IMR-90 (cell line): ENCODE measurements at regions not wholly inside any gene's neighbourhood (a gene's known extent, or its start where the extent isn't known, plus 50 kb on each side); places are given as distances from the start of the nearest gene placed in this dataset.

Experiments used
- ATAC-seq: fragments of 200-7000 bp; cut with Tn5 transposase; 2 replicates; pipeline ENCODE4 v1.9.1; 2020; ENCODE audit warnings: low read depth, mild to moderate bottlenecking, moderate library complexity
- BruUV-seq: library from RNA; stranded (reverse); fragments of 400-500 nt; replicated peaks from 2 replicates; lab custom pipeline; 2021; lab: Mats Ljungman, UMichigan
- CTCF ChIA-PET: fragments of 300-600 bp; formaldehyde crosslinking; extraction: SDS; loops from one replicate; lab custom pipeline; 2021; ENCODE audit warnings: antibody characterized with exemption; lab: Yijun Ruan, JAX
- POLR2A ChIA-PET: fragments of 300-600 bp; sonication (Branson Sonifier 250); formaldehyde crosslinking; loops from one replicate; lab custom pipeline; 2022; ENCODE audit warnings: antibody characterized with exemption; ENCODE audit not compliant: unreplicated experiment; lab: Charles Lee
- DNase-seq: peaks from one replicate; pipeline ENCODE4 v3.0.0; 2013
- H2AFZ ChIP-seq: replicated peaks from 2 replicates; pipeline ENCODE3; 2013; ENCODE audit warnings: low read length, mild to moderate bottlenecking; ENCODE audit not compliant: poor library complexity
- H2AK5ac ChIP-seq: 2 replicates; pipeline ENCODE4 v1.6.1; 2013; ENCODE audit warnings: low read depth, low read length, inconsistent platforms
- H2AK9ac ChIP-seq: replicated peaks from 2 replicates; pipeline ENCODE3; 2013; ENCODE audit warnings: mild to moderate bottlenecking, low read depth, low read length, moderate library complexity; ENCODE audit not compliant: poor library complexity
- H2BK120ac ChIP-seq: 2 replicates; pipeline ENCODE4 v1.6.1; 2013; ENCODE audit warnings: low read depth, low read length, inconsistent platforms
- H2BK15ac ChIP-seq: 3 replicates; pipeline ENCODE4 v1.6.1; 2013; ENCODE audit warnings: low read depth, low read length, inconsistent platforms
- H2BK20ac ChIP-seq: 2 replicates; pipeline ENCODE4 v1.6.1; 2013; ENCODE audit warnings: low read depth, mild to moderate bottlenecking, inconsistent platforms, low read length, moderate library complexity
- H2BK5ac ChIP-seq: 2 replicates; pipeline ENCODE4 v1.6.1; 2013; ENCODE audit warnings: mild to moderate bottlenecking, low read depth, low read length, inconsistent platforms; ENCODE audit not compliant: poor library complexity, severe bottlenecking
- H3K14ac ChIP-seq: replicated peaks from 2 replicates; pipeline ENCODE4 v1.6.1; 2013; ENCODE audit warnings: low read depth, low read length, inconsistent platforms
- H3K18ac ChIP-seq: 2 replicates; pipeline ENCODE4 v1.6.1; 2013; ENCODE audit warnings: low read depth, low read length, control low read depth
- H3K23ac ChIP-seq: 2 replicates; pipeline ENCODE4 v1.6.1; 2013; ENCODE audit warnings: low read depth, low read length, inconsistent platforms
- H3K27ac ChIP-seq: 2 replicates; pipeline ENCODE4 v1.5.1; 2013; ENCODE audit warnings: mild to moderate bottlenecking, control low read depth, low read length; ENCODE audit not compliant: insufficient read depth
- H3K27me3 ChIP-seq: 2 replicates; pipeline ENCODE4 v1.6.1; 2013; ENCODE audit warnings: low read length; ENCODE audit not compliant: control insufficient read depth, insufficient read depth
- H3K36me3 ChIP-seq: 2 replicates; pipeline ENCODE4 v1.6.1; 2013; ENCODE audit warnings: low read length, mixed read lengths; ENCODE audit not compliant: control insufficient read depth, insufficient read depth
- H3K4ac ChIP-seq: 2 replicates; pipeline ENCODE4 v1.6.1; 2013; ENCODE audit warnings: low read depth, low read length, inconsistent platforms
- H3K4me1 ChIP-seq: 2 replicates; pipeline ENCODE4 v1.6.1; 2013; ENCODE audit warnings: low read length, mixed read lengths; ENCODE audit not compliant: control insufficient read depth, insufficient read depth
- H3K4me2 ChIP-seq: 2 replicates; pipeline ENCODE4 v1.6.1; 2013; ENCODE audit warnings: low read depth, mild to moderate bottlenecking, control low read depth, low read length, moderate library complexity
- H3K4me3 ChIP-seq: 2 replicates; pipeline ENCODE4 v1.5.1; 2013; ENCODE audit warnings: low read depth, mild to moderate bottlenecking, control low read depth, low read length, moderate library complexity; ENCODE audit not compliant: insufficient read depth
- H3K56ac ChIP-seq: 2 replicates; pipeline ENCODE4 v1.6.1; 2013; ENCODE audit warnings: low read length, inconsistent platforms; ENCODE audit not compliant: insufficient read depth; ENCODE audit errors: extremely low read depth
- H3K79me1 ChIP-seq, 2 experiments: 2 replicates each; pipeline ENCODE4 v1.6.1; 2013; ENCODE audit warnings: low read length in 2 of 2, inconsistent platforms in 1 of 2, low read depth in 1 of 2
- H3K9ac ChIP-seq: 2 replicates; pipeline ENCODE4 v1.6.1; 2013; ENCODE audit warnings: low read depth, low read length, control low read depth
- H3K9me1 ChIP-seq: 2 replicates; pipeline ENCODE4 v1.6.1; 2013; ENCODE audit warnings: low read length, inconsistent platforms; ENCODE audit not compliant: insufficient read depth
- H3K9me3 ChIP-seq: 2 replicates; pipeline ENCODE4 v1.6.1; 2013; ENCODE audit warnings: low read length; ENCODE audit not compliant: control insufficient read depth, insufficient read depth
- H4K20me1 ChIP-seq: 2 replicates; pipeline ENCODE4 v1.6.1; 2013; ENCODE audit warnings: low read length, inconsistent platforms; ENCODE audit not compliant: insufficient read depth
- H4K5ac ChIP-seq: 2 replicates; pipeline ENCODE4 v1.6.1; 2013; ENCODE audit warnings: mild to moderate bottlenecking, low read depth, low read length, control low read depth
- H4K8ac ChIP-seq, 2 experiments: 2 replicates each; pipeline ENCODE4 v1.6.1; 2013; ENCODE audit warnings: low read depth in 2 of 2, low read length in 2 of 2, control low read depth in 1 of 2, inconsistent platforms in 1 of 2
- H4K91ac ChIP-seq: 2 replicates; pipeline ENCODE4 v1.6.1; 2013; ENCODE audit warnings: low read depth, low read length, inconsistent platforms; ENCODE audit not compliant: insufficient read depth
- BHLHE40 ChIP-seq: fragments of 150-350 bp; IDR thresholded peaks from 2 replicates; pipeline ENCODE4 v1.6.1; 2016; ENCODE audit warnings: mild to moderate bottlenecking, low read depth, low read length
- CEBPB ChIP-seq: IDR thresholded peaks from 2 replicates; pipeline ENCODE4 v1.6.1; 2012; ENCODE audit warnings: low read depth, low read length, improper control_type of control experiment
- CHD1 ChIP-seq: IDR thresholded peaks from 2 replicates; pipeline ENCODE4 v1.6.1; 2012; ENCODE audit warnings: low read depth, low read length, improper control_type of control experiment
- MXI1 ChIP-seq: IDR thresholded peaks from 2 replicates; pipeline ENCODE4 v1.6.1; 2012; ENCODE audit warnings: low read depth, mild to moderate bottlenecking, low read length, moderate library complexity, borderline replicate concordance
- NFE2L2 ChIP-seq: fragments of 150-350 bp; IDR thresholded peaks from 2 replicates; pipeline ENCODE4 v1.6.1; 2016; ENCODE audit warnings: low read depth, mild to moderate bottlenecking, low read length
- RAD21 ChIP-seq: IDR thresholded peaks from 2 replicates; pipeline ENCODE4 v1.6.1; 2012; ENCODE audit warnings: low read length, improper control_type of control experiment
- RCOR1 ChIP-seq: IDR thresholded peaks from 2 replicates; pipeline ENCODE4 v1.6.1; 2012; ENCODE audit warnings: mild to moderate bottlenecking, low read length, improper control_type of control experiment; ENCODE audit not compliant: insufficient replicate concordance
- RFX5 ChIP-seq: IDR thresholded peaks from 2 replicates; pipeline ENCODE4 v1.8.0; 2012; ENCODE audit warnings: low read depth, mild to moderate bottlenecking, low read length, moderate library complexity
- SMC3 ChIP-seq: fragments of 150-350 bp; IDR thresholded peaks from 2 replicates; pipeline ENCODE4 v1.6.1; 2016; ENCODE audit warnings: low read depth, mild to moderate bottlenecking, antibody characterized with exemption, low read length, moderate library complexity
- USF2 ChIP-seq: fragments of 150-350 bp; IDR thresholded peaks from 2 replicates; pipeline ENCODE4 v1.6.1; 2017; ENCODE audit warnings: mild to moderate bottlenecking, antibody characterized with exemption, low read length, low read depth
- WGBS, 2 experiments: methylation state at CpG; one replicate each; pipeline versions ENCODE4 v1.1.5 to v1.1.7; 2013; ENCODE audit warnings: missing lambda C conversion rate in 2 of 2; ENCODE audit not compliant: insufficient read length in 1 of 2; ENCODE audit errors: extremely low coverage in 2 of 2; 5-methylcytosine and 5-hydroxymethylcytosine counted together
- dilution Hi-C: fragments of 300-500 bp; cut with HindIII; formaldehyde crosslinking; loops from one replicate; pipeline ENCODE4 v1.14.3; 2018; ENCODE audit warnings: low sequenced_read_pairs; ENCODE audit not compliant: unreplicated experiment
- in situ Hi-C: fragments of 300-500 bp; cut with MboI; formaldehyde crosslinking; loops from 3 replicates; pipeline ENCODE4 v1.14.3; 2019; ENCODE audit warnings: low sequenced_read_pairs, inconsistent platforms, mixed read lengths
- intact Hi-C: fragments of 100-400 bp; cut with micrococcal nuclease; formaldehyde crosslinking; loops from 2 replicates; pipeline ENCODE4 v1.10.0; 2022

- TF ChIP-seq RAD21 (no peak), NFE2L2 (no peak), CEBPB (no peak), CHD1 (no peak), MXI1 (no peak), USF2 (no peak), RFX5 (no peak), RCOR1 (no peak), SMC3 (no peak), BHLHE40 (no peak)
- H3K56ac ChIP-seq, result no peak overlapping the region
- H3K4ac ChIP-seq, result no peak overlapping the region
- 0 out of 2 replicates have a peak, but pooled peaks cover 2% of the 10 kb centered on the region for H3K9me3 ChIP-seq
- no peak overlapping the region for H3K27ac ChIP-seq
- no peak overlapping the region for H2BK15ac ChIP-seq
- H2BK5ac ChIP-seq, result no peak overlapping the region
- H2BK120ac ChIP-seq, result no peak overlapping the region
- H3K9ac ChIP-seq, result no peak overlapping the region
- peaks cover 30% of the 10 kb centered on the region for H3K27me3 ChIP-seq
- H3K18ac ChIP-seq, result no peak overlapping the region
- H3K9me1 ChIP-seq, result no peaks in the 10 kb centered on the region
- H3K23ac ChIP-seq, result no peak overlapping the region
- H4K20me1 ChIP-seq, result no peaks in the 10 kb centered on the region
- no peaks in the 10 kb centered on the region for H3K4me1 ChIP-seq
- DNase-seq, result no peak
- no peaks in the 10 kb centered on the region for H3K79me1 ChIP-seq
- BruUV-seq, result no TSS peak
- H2AK5ac ChIP-seq, result no peak overlapping the region
- CTCF ChIA-PET, result no interaction called here
- intact Hi-C loops (no loop called here), dilution Hi-C loops (no loop called here), in situ Hi-C loops (no loop called here)
- no peak overlapping the region for H2AK9ac ChIP-seq
- H3K4me2 ChIP-seq, result no peak overlapping the region
- no peak overlapping the region for H4K5ac ChIP-seq
- POLR2A ChIA-PET, result no interaction called here
- H3K4me3 ChIP-seq, result no peak overlapping the region
- H2AFZ ChIP-seq, result no peak overlapping the region
- no peak overlapping the region for H4K91ac ChIP-seq
- H3K14ac ChIP-seq, result no peak overlapping the region
- no peak overlapping the region for H4K8ac ChIP-seq
- WGBS, 2 experiments, result 67% methylated on average over 1 of the region's 9 CpGs; no CpG with 5 or more reads in 1 of the 2 experiments
- H2BK20ac ChIP-seq, result no peak overlapping the region
- no peaks in the 10 kb centered on the region for H3K36me3 ChIP-seq
- ATAC-seq, result no peak
These were observed 193.4 kb upstream of the HES1 start for GRCh38 chr3:193942516-193943055.
